ENCODE measurements at regions not wholly inside any gene's neighbourhood (a gene's known extent, or its start where the extent isn't known, plus 50 kb on each side); places are given as distances from the start of the nearest gene placed in this dataset.
A peak's percentile ranks its signal among the peaks of the same experiment; 100 is the strongest.
"Not testable (repeated sequence)": the region's sequence is repeated elsewhere in the genome, so short reads cannot be mapped to it uniquely, and the experiment has no call there.

GRCh38 chr4:31877429-31877828, 1157.3 kb downstream of the PCDH7 start:
- DNase-seq = peak; percentile 84

- DNase-seq = not testable (repeated sequence)
These were observed 1160.7 kb downstream of the PCDH7 start for GRCh38 chr4:31880837-31881236.

GRCh38 chr4:31896349-31896748, 1176.2 kb downstream of the PCDH7 start:
- no peak for DNase-seq

GRCh38 chr4:31905363-31905762, 1185.2 kb downstream of the PCDH7 start:
- no peak for DNase-seq

- DNase-seq = no peak
These were observed 1188.1 kb downstream of the PCDH7 start for GRCh38 chr4:31908261-31908660.

GRCh38 chr4:31917334-31917733, 1197.2 kb downstream of the PCDH7 start:
- no peak for DNase-seq

GRCh38 chr4:31918891-31919290, 1198.7 kb downstream of the PCDH7 start:
- DNase-seq = no peak

- no peak for DNase-seq
These were observed 1203.5 kb downstream of the PCDH7 start for GRCh38 chr4:31923634-31924033.

GRCh38 chr4:31929676-31930345, 1209.6 kb downstream of the PCDH7 start:
- no peak for DNase-seq

GRCh38 chr4:31946456-31946855, 1226.3 kb downstream of the PCDH7 start:
- DNase-seq = no peak

- no peak for DNase-seq
These were observed 1226.9 kb downstream of the PCDH7 start for GRCh38 chr4:31947101-31947500.

- DNase-seq = no peak
These were observed 1228.9 kb downstream of the PCDH7 start for GRCh38 chr4:31949045-31949444.

- DNase-seq = no peak
These were observed 1235.2 kb downstream of the PCDH7 start for GRCh38 chr4:31955346-31955745.

- no peak for DNase-seq
These were observed 1239.8 kb downstream of the PCDH7 start for GRCh38 chr4:31959972-31960371.

- DNase-seq = no peak
These were observed 1244.5 kb downstream of the PCDH7 start for GRCh38 chr4:31964685-31965084.

- no peak for DNase-seq
These were observed 1248.7 kb downstream of the PCDH7 start for GRCh38 chr4:31968842-31969241.

- no peak for DNase-seq
These were observed 1254.4 kb downstream of the PCDH7 start for GRCh38 chr4:31974490-31975002.

GRCh38 chr4:31979988-31980387, 1259.8 kb downstream of the PCDH7 start:
- DNase-seq = no peak

GRCh38 chr4:31983246-31983645, 1263.1 kb downstream of the PCDH7 start:
- no peak for DNase-seq

GRCh38 chr4:31983677-31984076, 1263.5 kb downstream of the PCDH7 start:
- DNase-seq = no peak

- DNase-seq = no peak
These were observed 1264.7 kb downstream of the PCDH7 start for GRCh38 chr4:31984872-31985271.

GRCh38 chr4:31995943-31996901, 1276.1 kb downstream of the PCDH7 start:
- DNase-seq = no peak

- no peak for DNase-seq
These were observed 1278.6 kb downstream of the PCDH7 start for GRCh38 chr4:31998807-31999206.

- peak; percentile 1 for DNase-seq
These were observed 1279.7 kb downstream of the PCDH7 start for GRCh38 chr4:31999848-32000247.
